Loucy (cell line): ENCODE measurements at regions not wholly inside any gene's neighbourhood (a gene's known extent, or its start where the extent isn't known, plus 50 kb on each side); places are given as distances from the start of the nearest gene placed in this dataset.

ENCODE experiments used
- H2AFZ ChIP-seq: fragments of 200-600 bp; sonication (generic); 2 replicates; pipeline ENCODE4 v1.6.0; 2016; ENCODE audit warnings: antibody characterized with exemption, mild to moderate bottlenecking, low read length, moderate library complexity
- H3F3A ChIP-seq: fragments of 200-600 bp; 2 replicates; pipeline ENCODE4 v1.6.0; 2016; ENCODE audit warnings: antibody characterized with exemption, low read depth, mild to moderate bottlenecking
- H3K27me3 ChIP-seq: fragments of 200-600 bp; sonication (generic); 2 replicates; pipeline ENCODE4 v1.6.1; 2014; ENCODE audit warnings: low read length, mild to moderate bottlenecking; ENCODE audit not compliant: insufficient read depth, poor library complexity, severe bottlenecking
- H3K36me3 ChIP-seq: fragments of 200-600 bp; sonication (generic); 2 replicates; pipeline ENCODE4 v1.6.1; 2016; ENCODE audit warnings: low read length; ENCODE audit not compliant: insufficient read depth
- H3K4me1 ChIP-seq: fragments of 200-600 bp; sonication (generic); 2 replicates; pipeline ENCODE4 v1.5.1; 2014; ENCODE audit warnings: low read length, mild to moderate bottlenecking; ENCODE audit not compliant: insufficient read depth, poor library complexity, severe bottlenecking
- H3K4me2 ChIP-seq: fragments of 200-600 bp; sonication (generic); 2 replicates; pipeline ENCODE4 v1.6.0; 2014; ENCODE audit warnings: antibody characterized with exemption, low read length, low read depth, mild to moderate bottlenecking; ENCODE audit not compliant: poor library complexity, severe bottlenecking
- H3K4me3 ChIP-seq: fragments of 200-600 bp; sonication (generic); 2 replicates; pipeline ENCODE4 v1.5.1; 2014; ENCODE audit warnings: low read length, mild to moderate bottlenecking, mixed read lengths; ENCODE audit not compliant: poor library complexity, severe bottlenecking
- H3K79me2 ChIP-seq: fragments of 200-600 bp; sonication (generic); 2 replicates; pipeline ENCODE4 v1.6.1; 2014; ENCODE audit warnings: low read length; ENCODE audit not compliant: insufficient read depth
- H3K9ac ChIP-seq: fragments of 200-600 bp; sonication (generic); 2 replicates; pipeline ENCODE4 v1.6.0; 2014; ENCODE audit warnings: mild to moderate bottlenecking, low read depth, low read length, moderate library complexity; ENCODE audit not compliant: poor library complexity, severe bottlenecking
- H3K9me2 ChIP-seq: fragments of 200-600 bp; sonication (generic); replicated peaks from 2 replicates; pipeline ENCODE4 v1.6.1; 2016; ENCODE audit warnings: low read depth, low read length, mixed read lengths
- H3K9me3 ChIP-seq: fragments of 200-600 bp; sonication (generic); 2 replicates; pipeline ENCODE4 v1.6.1; 2014; ENCODE audit warnings: mild to moderate bottlenecking, antibody characterized with exemption, low read length, low read depth; ENCODE audit not compliant: insufficient read depth
- H4K20me1 ChIP-seq: fragments of 200-600 bp; sonication (generic); 2 replicates; pipeline ENCODE4 v1.6.0; 2014; ENCODE audit warnings: antibody characterized with exemption, low read length, mild to moderate bottlenecking; ENCODE audit not compliant: insufficient read depth, poor library complexity, severe bottlenecking
- CTCF ChIP-seq: fragments of 200-600 bp; sonication (generic); conservative IDR thresholded peaks from 2 replicates; pipeline ENCODE4 v1.5.1; 2014; ENCODE audit warnings: mild to moderate bottlenecking, antibody characterized with exemption, low read length
- EZH2phosphoT487 ChIP-seq: fragments of 200-600 bp; IDR thresholded peaks from 2 replicates; pipeline ENCODE4 v1.6.1; 2018; ENCODE audit warnings: antibody characterized with exemption, mild to moderate bottlenecking, moderate library complexity, borderline replicate concordance

GRCh38 chr6:66896415-66896814 is 1189.4 kb upstream of the EYS start:
- Histone ChIP-seq H3K9me3 (peaks cover 3% of the 10 kb centered on the region; the same call in 1 of the 2 replicates), H3K36me3 (no peaks in the 10 kb centered on the region), H3K79me2 (no peaks in the 10 kb centered on the region), H2AFZ (no peak overlapping the region), H3K9ac (no peak overlapping the region), H3K4me3 (no peak overlapping the region), H3F3A (no peaks in the 10 kb centered on the region), H3K4me1 (no peaks in the 10 kb centered on the region), H3K27me3 (no peaks in the 10 kb centered on the region), H3K4me2 (no peak overlapping the region), H4K20me1 (no peaks in the 10 kb centered on the region), H3K9me2 (no peaks in the 10 kb centered on the region)
- TF ChIP-seq CTCF (no peak), EZH2phosphoT487 (no peak)

GRCh38 chr6:66883453-66883852 is 1176.4 kb upstream of the EYS start:
- Histone ChIP-seq H3F3A (no peaks in the 10 kb centered on the region), H3K36me3 (no peaks in the 10 kb centered on the region), H3K9me2 (no peaks in the 10 kb centered on the region), H3K4me3 (no peak overlapping the region), H3K4me1 (no peaks in the 10 kb centered on the region), H4K20me1 (no peaks in the 10 kb centered on the region), H3K9me3 (no peaks in the 10 kb centered on the region; the same call in 1 of the 2 replicates), H3K27me3 (no peaks in the 10 kb centered on the region), H3K9ac (no peak overlapping the region), H3K79me2 (no peaks in the 10 kb centered on the region), H3K4me2 (no peak overlapping the region), H2AFZ (no peak overlapping the region)
- TF ChIP-seq EZH2phosphoT487 (no peak), CTCF (no peak)

GRCh38 chr6:66866801-66867200 is 1159.8 kb upstream of the EYS start:
- Histone ChIP-seq H3K9me3 (no peaks in the 10 kb centered on the region), H4K20me1 (no peaks in the 10 kb centered on the region), H3K9me2 (no peaks in the 10 kb centered on the region), H3K4me2 (no peak overlapping the region), H3F3A (no peaks in the 10 kb centered on the region), H3K79me2 (no peaks in the 10 kb centered on the region), H3K9ac (no peak overlapping the region), H3K4me3 (no peak overlapping the region), H2AFZ (no peak overlapping the region), H3K36me3 (no peaks in the 10 kb centered on the region), H3K27me3 (no peaks in the 10 kb centered on the region), H3K4me1 (no peaks in the 10 kb centered on the region)
- TF ChIP-seq CTCF (no peak), EZH2phosphoT487 (no peak)
